NCI-H2107 treated with DMSO at 0.1 percent for 48 hours (cell line): ENCODE measurements at regions not wholly inside any gene's neighbourhood (a gene's known extent, or its start where the extent isn't known, plus 50 kb on each side); places are given as distances from the start of the nearest gene placed in this dataset.
"Not testable (repeated sequence)": the region's sequence is repeated elsewhere in the genome, so short reads cannot be mapped to it uniquely, and the experiment has no call there.

Source experiments
- DNase-seq: peaks from one replicate; lab custom pipeline; 2025; ENCODE audit not compliant: unreplicated experiment; lab: John Stamatoyannopoulos, UW

- no peak for DNase-seq
These were observed 71.5 kb upstream of the DHX40 start for GRCh38 chr17:59493867-59494266.

GRCh38 chr17:59494757-59495368, 70.5 kb upstream of the DHX40 start:
- no peak for DNase-seq

- DNase-seq, result no peak
These were observed 69.2 kb upstream of the DHX40 start for GRCh38 chr17:59496178-59496577.

DNA sequence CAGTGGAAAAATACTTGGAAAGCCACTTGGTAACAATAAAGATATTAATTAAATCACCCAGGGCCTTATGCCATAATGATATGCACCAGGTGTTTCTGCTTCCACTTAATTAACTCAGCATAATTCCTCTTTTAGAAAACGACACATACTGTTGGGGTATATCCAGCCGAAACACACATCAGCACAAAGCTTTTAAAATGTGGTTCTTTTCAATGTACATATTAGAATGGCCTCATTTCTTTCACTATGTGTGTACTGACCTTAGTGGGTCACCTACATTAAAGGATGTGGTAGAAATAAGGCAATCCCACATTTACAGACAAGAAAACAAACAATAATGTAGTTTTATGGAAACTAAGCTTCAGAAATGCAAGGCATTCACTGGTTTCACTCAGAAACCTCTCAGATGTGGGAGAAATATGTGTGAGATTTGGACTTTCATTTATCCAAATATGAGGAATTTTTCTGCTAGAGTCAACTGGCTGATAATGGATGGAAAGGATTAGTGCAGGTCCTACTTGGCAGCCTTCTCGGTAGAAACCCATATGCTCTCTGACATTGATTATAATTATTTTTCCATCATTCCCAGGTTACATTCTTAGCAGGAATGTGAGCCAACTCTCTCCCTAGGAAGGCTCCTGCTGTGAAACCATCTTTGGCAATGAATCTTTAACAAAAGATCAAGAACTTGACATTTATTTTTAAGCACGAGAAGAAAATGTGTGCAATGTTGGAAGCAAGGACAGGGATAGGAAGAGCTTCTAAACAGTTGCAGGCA, 66.7 kb upstream of the DHX40 start:
- peak; percentile 15 for DNase-seq

GRCh38 chr17:59500086-59500655, 65.2 kb upstream of the DHX40 start:
- DNase-seq, result not testable (repeated sequence)

DNA sequence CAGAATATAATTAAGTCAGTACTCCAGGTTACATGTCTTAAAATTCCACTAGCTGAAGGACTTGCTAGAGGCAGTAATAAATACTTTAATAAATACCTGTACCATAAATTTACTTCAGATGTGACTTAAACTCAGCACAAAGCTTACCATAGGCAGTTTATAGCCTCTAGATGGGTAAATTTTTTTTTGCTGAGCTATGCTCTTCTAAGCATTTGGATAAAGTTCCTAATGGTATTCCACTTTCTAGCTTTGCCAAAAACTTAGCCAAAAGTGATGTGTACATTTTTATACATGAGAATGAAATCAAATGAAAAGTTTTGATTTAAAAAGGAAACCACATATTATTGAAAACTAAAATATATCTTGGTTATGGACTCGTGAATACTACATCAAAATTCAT, 63.7 kb upstream of the DHX40 start:
- no peak for DNase-seq

DNA sequence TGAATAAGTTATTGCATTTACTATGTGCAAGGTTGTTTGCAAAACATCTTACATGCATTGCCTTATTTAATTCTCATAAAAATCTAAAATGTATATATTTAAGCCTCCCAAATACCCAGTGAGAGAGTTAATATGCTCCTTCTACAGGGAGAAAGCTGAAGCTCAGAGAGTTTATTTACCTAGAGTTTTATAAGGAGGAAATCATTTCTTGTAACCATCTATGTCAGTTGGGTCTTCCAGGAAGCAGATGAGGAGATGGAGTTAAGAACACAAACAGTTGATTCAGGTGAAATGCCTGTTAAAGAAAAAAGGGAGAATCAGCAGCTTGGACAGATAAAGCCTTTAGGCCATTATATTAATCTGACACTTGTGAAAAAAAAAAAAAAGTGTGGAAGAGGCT, 62.6 kb upstream of the DHX40 start:
- DNase-seq, result no peak

DNA sequence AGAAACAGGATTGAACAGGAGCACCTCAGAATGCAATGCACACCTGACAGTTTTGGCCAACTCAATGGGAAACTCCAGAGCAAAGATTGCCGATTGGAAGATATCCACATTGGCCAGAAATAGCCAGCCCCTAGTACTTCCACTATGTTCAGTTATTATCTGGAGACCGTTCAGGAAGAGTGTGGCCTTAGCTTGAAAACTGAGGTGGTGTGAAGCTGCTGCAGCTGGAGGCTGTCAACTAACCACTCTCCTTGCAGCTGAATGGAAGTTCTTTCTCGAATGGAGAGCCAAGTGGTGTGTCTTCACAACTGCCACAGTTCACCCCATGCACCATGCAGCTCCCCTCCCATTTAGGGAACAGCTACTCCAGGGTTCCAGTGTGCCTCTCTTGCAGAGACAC, 61.9 kb upstream of the DHX40 start:
- DNase-seq, result no peak

DNA sequence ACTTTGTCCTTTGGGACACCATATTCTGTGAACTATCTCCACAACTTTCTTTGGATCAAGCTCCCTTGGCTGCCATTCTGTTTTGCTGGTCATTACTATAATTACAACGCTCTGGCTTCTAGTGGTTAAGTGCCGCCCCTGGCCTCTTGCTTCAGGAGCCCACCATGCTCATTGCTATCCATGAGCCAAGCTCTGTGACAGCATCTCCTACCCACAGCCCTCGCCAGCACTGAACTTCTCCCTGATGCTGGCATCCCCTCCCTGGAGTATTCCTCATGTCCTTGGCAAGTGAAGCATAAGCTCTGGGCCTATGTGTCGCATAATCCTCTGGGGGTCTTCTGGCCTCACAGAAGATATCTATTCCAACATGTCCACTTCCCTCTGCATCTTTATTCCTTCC, 60.6 kb upstream of the DHX40 start:
- no peak for DNase-seq

- no peak for DNase-seq
These were observed 59.7 kb upstream of the DHX40 start for GRCh38 chr17:59505610-59506276.

DNA sequence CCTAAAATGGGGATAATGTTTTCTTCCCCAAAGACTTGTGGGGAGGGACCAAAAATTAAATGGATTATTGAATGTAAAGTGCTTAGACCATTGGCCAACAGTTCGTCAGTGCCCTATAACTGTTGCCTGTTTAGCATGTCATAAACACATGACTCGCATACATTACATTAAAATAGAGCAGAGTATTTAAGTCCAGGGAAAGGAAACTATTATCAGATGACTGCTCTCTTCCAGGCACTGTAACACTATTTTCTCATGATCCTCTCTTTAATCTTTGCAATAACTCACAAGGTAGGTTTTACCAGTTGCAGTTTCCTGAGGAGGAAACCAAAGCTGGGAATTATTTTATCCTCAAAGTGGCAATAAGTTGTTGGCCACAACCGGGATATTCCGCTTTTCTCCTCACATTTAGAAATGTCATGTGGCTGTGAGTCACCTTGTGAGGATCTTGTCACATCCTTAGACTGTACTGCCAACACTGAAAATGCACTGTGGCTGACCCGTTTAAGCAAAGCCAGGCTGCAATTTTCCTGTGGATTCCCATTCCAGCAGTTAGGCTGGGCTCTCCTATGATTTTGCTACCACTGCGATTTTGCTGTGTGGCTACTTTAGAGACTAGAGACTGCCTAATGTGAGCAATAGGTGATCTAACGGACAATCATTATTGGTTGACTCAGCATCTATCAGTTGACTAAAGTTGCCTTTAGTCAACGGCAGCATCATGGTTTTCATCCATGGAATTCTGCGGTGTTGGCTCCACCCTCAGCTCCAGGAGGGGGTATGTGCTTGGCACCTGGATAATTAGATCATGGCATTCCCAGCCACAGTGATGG, 58.3 kb upstream of the DHX40 start:
- no peak for DNase-seq

DNA sequence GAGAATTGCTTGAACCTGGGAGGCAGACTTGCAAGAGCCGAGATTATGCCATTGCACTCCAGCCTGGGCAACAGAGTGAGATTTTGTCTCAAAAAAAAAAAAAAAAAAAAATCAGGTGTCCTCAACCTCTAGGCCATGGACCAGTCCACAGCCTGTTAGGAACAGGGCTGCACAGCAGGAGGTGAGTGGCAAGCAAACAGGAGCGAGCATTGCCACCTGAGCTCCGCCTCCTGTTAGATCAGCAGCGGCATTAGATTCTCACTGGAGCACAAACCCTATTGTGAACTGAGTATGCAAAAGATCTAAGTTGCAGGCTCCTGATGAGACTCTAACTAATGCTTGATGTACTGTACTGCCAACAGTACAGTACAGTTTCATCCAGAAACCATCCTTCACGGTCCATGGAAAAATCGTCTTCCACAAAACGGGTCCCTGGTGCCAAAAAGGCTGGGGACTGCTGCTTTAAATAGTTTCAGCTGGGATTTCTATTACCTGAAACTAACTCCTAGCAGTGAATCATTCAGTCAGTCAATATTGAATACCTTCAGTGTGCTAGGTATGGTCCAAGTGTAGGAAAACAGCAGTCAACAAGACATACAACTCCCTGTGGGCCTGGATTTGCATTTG, 56.3 kb upstream of the DHX40 start:
- no peak for DNase-seq

DNA sequence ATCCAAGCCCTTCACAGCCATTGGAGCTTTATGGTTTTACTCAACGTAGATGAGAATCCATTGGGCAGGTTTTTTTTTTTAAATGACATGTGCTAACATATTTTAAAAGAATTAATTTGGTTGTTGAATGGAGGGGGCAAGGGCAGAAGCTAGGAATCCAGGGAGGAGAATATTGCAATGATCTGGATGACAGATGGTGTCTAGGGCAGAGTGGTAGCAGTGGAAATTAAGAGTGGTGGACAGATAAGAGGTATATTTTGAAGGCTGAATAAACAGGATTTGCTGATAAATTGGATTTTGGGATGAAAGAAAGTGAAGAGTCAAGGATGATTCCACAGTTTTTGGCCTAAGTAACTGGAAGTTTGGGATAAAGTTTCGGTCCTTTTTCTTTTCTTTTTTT, 54.8 kb upstream of the DHX40 start:
- DNase-seq, result no peak

DNA sequence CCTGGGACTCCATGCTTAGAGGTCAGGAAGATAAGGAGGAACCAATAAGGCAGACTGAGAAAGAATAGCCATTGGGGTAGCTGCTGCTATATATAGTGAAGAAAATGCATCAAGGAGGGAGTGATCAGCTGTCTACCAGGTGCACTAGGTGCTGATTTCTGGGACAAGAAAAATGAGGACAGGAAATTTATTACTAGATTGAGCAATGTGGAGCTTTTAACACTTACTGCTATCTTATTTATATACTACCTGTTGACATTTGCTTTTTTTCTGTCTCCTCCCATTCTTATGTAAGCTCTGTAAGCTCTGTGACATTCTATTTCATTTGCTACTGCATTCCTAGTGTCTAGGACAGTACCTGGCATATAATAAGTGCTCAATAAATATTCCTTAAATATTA, 53.7 kb upstream of the DHX40 start:
- no peak for DNase-seq

- DNase-seq, result peak; percentile 18
These were observed 52.5 kb upstream of the DHX40 start for GRCh38 chr17:59512844-59513385.

DNA sequence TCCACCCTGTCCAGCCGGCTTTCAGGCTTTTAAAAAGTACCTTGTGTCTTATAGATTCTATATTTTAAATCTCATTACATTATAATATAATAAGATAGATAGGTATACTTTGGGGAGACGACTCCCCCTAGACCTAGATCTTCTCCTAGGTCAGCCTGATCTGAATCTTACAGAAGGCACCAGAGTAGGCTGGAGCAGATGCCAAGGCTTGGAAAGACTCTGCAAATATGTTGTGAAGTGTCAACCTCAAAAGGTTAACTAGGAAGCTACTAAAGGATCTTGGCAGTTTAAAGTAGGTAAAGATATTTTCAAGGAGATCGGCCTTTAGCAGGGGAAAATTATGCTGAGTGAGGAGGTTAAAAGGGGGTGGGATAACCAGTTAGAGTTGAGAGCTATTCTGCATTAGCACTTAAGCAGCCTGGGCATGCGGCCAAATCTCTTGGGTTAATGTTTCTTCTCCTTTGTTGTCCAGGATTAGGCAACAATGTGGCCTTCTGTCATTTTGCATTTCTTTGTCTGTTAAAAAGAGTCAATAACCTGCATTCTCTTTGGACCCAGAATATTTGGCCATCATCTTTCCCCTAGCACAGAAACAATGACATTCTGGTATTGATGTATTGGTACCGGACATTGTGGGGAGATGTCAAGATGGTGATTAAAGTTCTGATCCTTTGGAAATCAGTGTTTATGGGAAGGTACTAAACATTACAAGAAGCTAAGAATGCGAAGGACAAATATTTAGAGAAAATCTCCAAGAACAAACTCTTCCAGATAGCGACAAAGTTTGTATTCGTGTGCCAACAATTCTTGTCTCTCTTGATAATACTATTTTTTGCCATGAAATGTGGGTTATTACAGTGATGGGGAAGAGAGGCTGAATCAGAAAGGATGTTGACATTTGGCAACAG, 51.2 kb upstream of the DHX40 start:
- DNase-seq, result peak; percentile 98
